Fibroblast of upper back skin (primary cell): ENCODE measurements at regions not wholly inside any gene's neighbourhood (a gene's known extent, or its start where the extent isn't known, plus 50 kb on each side); places are given as distances from the start of the nearest gene placed in this dataset.
"Not testable (repeated sequence)": the region's sequence is repeated elsewhere in the genome, so short reads cannot be mapped to it uniquely, and the experiment has no call there.

Experiments used
- DNase-seq: peaks from one replicate; pipeline ENCODE4 v3.0.0-alpha.2; 2013

GRCh38 chr1:8139383-8139782, 113.3 kb upstream of the ERRFI1 start:
- DNase-seq: no peak

GRCh38 chr1:8138673-8139072, 112.6 kb upstream of the ERRFI1 start:
- DNase-seq: no peak

- DNase-seq: peak; percentile 95
These were observed 111.6 kb upstream of the ERRFI1 start for GRCh38 chr1:8137481-8138244.

- no peak for DNase-seq
These were observed 110.7 kb upstream of the ERRFI1 start for GRCh38 chr1:8136766-8137165.

GRCh38 chr1:8135250-8135649, 109.1 kb upstream of the ERRFI1 start:
- no peak for DNase-seq

- DNase-seq: no peak
These were observed 108.6 kb upstream of the ERRFI1 start for GRCh38 chr1:8134546-8135235.

- DNase-seq: peak; percentile 93
These were observed 107.7 kb upstream of the ERRFI1 start for GRCh38 chr1:8133657-8134430.

GRCh38 chr1:8133190-8133589, 107.1 kb upstream of the ERRFI1 start:
- no peak for DNase-seq

- no peak for DNase-seq
These were observed 101.1 kb upstream of the ERRFI1 start for GRCh38 chr1:8127171-8127641.

- no peak for DNase-seq
These were observed 96.6 kb upstream of the ERRFI1 start for GRCh38 chr1:8122477-8123407.

- no peak for DNase-seq
These were observed 96.0 kb upstream of the ERRFI1 start for GRCh38 chr1:8122160-8122476.

GRCh38 chr1:8121261-8122159, 95.4 kb upstream of the ERRFI1 start:
- peak; percentile 77 for DNase-seq

- DNase-seq: no peak
These were observed 94.7 kb upstream of the ERRFI1 start for GRCh38 chr1:8120693-8121260.

GRCh38 chr1:8118736-8119135, 92.6 kb upstream of the ERRFI1 start:
- DNase-seq: not testable (repeated sequence)

- DNase-seq: peak; percentile 49
These were observed 91.9 kb upstream of the ERRFI1 start for GRCh38 chr1:8118031-8118451.

- peak; percentile 75 for DNase-seq
These were observed 90.8 kb upstream of the ERRFI1 start for GRCh38 chr1:8116894-8117264.

- DNase-seq: no peak
These were observed 89.7 kb upstream of the ERRFI1 start for GRCh38 chr1:8115769-8116167.

- DNase-seq: no peak
These were observed 89.1 kb upstream of the ERRFI1 start for GRCh38 chr1:8115031-8115768.

GRCh38 chr1:8113262-8114220, 87.4 kb upstream of the ERRFI1 start:
- no peak for DNase-seq
